ENCODE measurements at regions not wholly inside any gene's neighbourhood (a gene's known extent, or its start where the extent isn't known, plus 50 kb on each side); places are given as distances from the start of the nearest gene placed in this dataset.

GRCh38 chr6:119461187-119461586 is 111.6 kb upstream of the MAN1A1 start:
- TF ChIP-seq CTCF (IDR thresholded peaks at IDR 0.05) (no peak), FOXM1 (IDR thresholded peaks at IDR 0.05; ENCODE audit: low read depth) (no peak), EP300 (IDR thresholded peaks at IDR 0.05; ENCODE audit: borderline replicate concordance in 1 of 2, low read depth in 1 of 2, low read length in 1 of 2) (no peak)
